Adipose tissue (tissue), 3 donors: ENCODE measurements at regions not wholly inside any gene's neighbourhood (a gene's known extent, or its start where the extent isn't known, plus 50 kb on each side); places are given as distances from the start of the nearest gene placed in this dataset.
"Not testable (repeated sequence)": the region's sequence is repeated elsewhere in the genome, so short reads cannot be mapped to it uniquely, and the experiment has no call there.

Experiments
- H3K27ac ChIP-seq: one replicate; pipeline ENCODE4 v1.5.1; 2013; ENCODE audit warnings: low read depth, low read length
- WGBS, 3 donors: extraction: QIAGEN DNeasy Blood & Tissue Kit; methylation state at CpG; one replicate each; pipeline ENCODE4 v1.1.7; 2013; 5-methylcytosine and 5-hydroxymethylcytosine counted together
- donor health status: healthy with polysubstance abuse.
- donor health status: Bipolar disorder and iron deficiency.
- donor health status: healthy.

- no peak overlapping the region for H3K27ac ChIP-seq
- 48 to 70% (median 62%) methylated on average over 6 of the region's 6 CpGs for WGBS, 3 donors
Observed at GRCh38 chr4:3896441-3896840, 130.3 kb downstream of the ADRA2C start.

- H3K27ac ChIP-seq, result not testable (repeated sequence)
- WGBS, 3 donors, result 82 to 89% (median 89%) methylated on average over 17 to 20 of the region's 20 CpGs
Observed at GRCh38 chr4:3896871-3897578, 130.8 kb downstream of the ADRA2C start.

GRCh38 chr4:3898098-3898497, 131.9 kb downstream of the ADRA2C start:
- H3K27ac ChIP-seq, result no peak overlapping the region
- WGBS, 3 donors, result 75 to 83% (median 80%) methylated on average over 15 to 19 of the region's 19 CpGs

- H3K27ac ChIP-seq, result not testable (repeated sequence)
- 82 to 87% (median 83%) methylated on average over 10 of the region's 10 CpGs for WGBS, 3 donors
Observed at GRCh38 chr4:3898928-3899327, 132.7 kb downstream of the ADRA2C start.

- H3K27ac ChIP-seq, result not testable (repeated sequence)
Observed at GRCh38 chr4:3904264-3904955, 138.2 kb downstream of the ADRA2C start.

GRCh38 chr4:3909616-3910015, 143.4 kb downstream of the ADRA2C start:
- 90 to 97% (median 94%) methylated on average over 3 of the region's 3 CpGs for WGBS, 3 donors
- not testable (repeated sequence) for H3K27ac ChIP-seq

More at GRCh38 chr4:3904264-3904955, 138.2 kb downstream of the ADRA2C start:
- whole genome bisulfite sequencing, 3 donors, result 49 to 52% (median 51%) methylated on average over 11 to 14 of the region's 15 CpGs

GRCh38 chr4:3910161-3910950, 144.2 kb downstream of the ADRA2C start:
- WGBS, 3 donors, result 77 to 81% (median 81%) methylated on average over 14 of the region's 14 CpGs
- H3K27ac ChIP-seq, result not testable (repeated sequence)

GRCh38 chr4:3911252-3911856, 145.2 kb downstream of the ADRA2C start:
- H3K27ac ChIP-seq, result no peak overlapping the region
- 84 to 88% (median 85%) methylated on average over 19 of the region's 19 CpGs for WGBS, 3 donors

- WGBS, 3 donors, result 87 to 91% (median 88%) methylated on average over 4 of the region's 4 CpGs
- not testable (repeated sequence) for H3K27ac ChIP-seq
Observed at GRCh38 chr4:3914511-3914910, 148.3 kb downstream of the ADRA2C start.

- not testable (repeated sequence) for H3K27ac ChIP-seq
- WGBS, 3 donors, result 56 to 63% (median 63%) methylated on average over 9 of the region's 9 CpGs
Observed at GRCh38 chr4:3919509-3919908, 153.3 kb downstream of the ADRA2C start.

GRCh38 chr4:3921902-3922301, 155.7 kb downstream of the ADRA2C start:
- 56 to 89% (median 85%) methylated on average over 3 of the region's 3 CpGs for WGBS, 3 donors

GRCh38 chr4:3925841-3926240, 159.7 kb downstream of the ADRA2C start:
- WGBS, 3 donors, result 48 to 74% (median 57%) methylated on average over 4 of the region's 4 CpGs
- not testable (repeated sequence) for H3K27ac ChIP-seq

More at GRCh38 chr4:3921902-3922301, 155.7 kb downstream of the ADRA2C start:
- H3K27ac ChIP-seq, result not testable (repeated sequence)

GRCh38 chr4:3926271-3926670, 160.1 kb downstream of the ADRA2C start:
- H3K27ac ChIP-seq, result not testable (repeated sequence)
- 56 to 77% (median 76%) methylated on average over 10 of the region's 10 CpGs for WGBS, 3 donors

GRCh38 chr4:3926969-3927755, 161.0 kb downstream of the ADRA2C start:
- H3K27ac ChIP-seq, result not testable (repeated sequence)
- WGBS, 3 donors, result 53 to 64% (median 63%) methylated on average over 11 of the region's 11 CpGs

- 69 to 88% (median 78%) methylated on average over 8 of the region's 8 CpGs for WGBS, 3 donors
- not testable (repeated sequence) for H3K27ac ChIP-seq
Observed at GRCh38 chr4:3929431-3929830, 163.2 kb downstream of the ADRA2C start.

- WGBS, 3 donors, result 79 to 81% (median 80%) methylated on average over 7 of the region's 8 CpGs
- not testable (repeated sequence) for H3K27ac ChIP-seq
Observed at GRCh38 chr4:3932734-3933133, 166.5 kb downstream of the ADRA2C start.

- WGBS, 3 donors, result 95 to 96% (median 95%) methylated on average over 10 of the region's 10 CpGs
- not testable (repeated sequence) for H3K27ac ChIP-seq
Observed at GRCh38 chr4:3935406-3935805, 169.2 kb downstream of the ADRA2C start.

GRCh38 chr4:3936184-3936583, 170.0 kb downstream of the ADRA2C start:
- 79 to 90% (median 82%) methylated on average over 10 to 13 of the region's 13 CpGs for WGBS, 3 donors

More at GRCh38 chr4:3936184-3936583, 170.0 kb downstream of the ADRA2C start:
- H3K27ac ChIP-seq, result no peak overlapping the region
